SU-DHL-6 (cell line): ENCODE measurements at regions not wholly inside any gene's neighbourhood (a gene's known extent, or its start where the extent isn't known, plus 50 kb on each side); places are given as distances from the start of the nearest gene placed in this dataset.

Experiments
- EZH2phosphoT487 ChIP-seq: fragments of 200-600 bp; sonication (generic), shearing (Covaris generic); conservative IDR thresholded peaks from 2 replicates; pipeline ENCODE4 v1.6.1; 2018; ENCODE audit warnings: mild to moderate bottlenecking, antibody characterized with exemption, low read length, moderate library complexity, mixed read lengths
- TF ChIP-seq, protein P1 (sequence below): fragments of 200-600 bp; sonication (generic); IDR thresholded peaks from one replicate; pipeline ENCODE4 v1.5.1; 2017; ENCODE audit warnings: antibody characterized with exemption, mild to moderate bottlenecking, low read length, moderate library complexity; ENCODE audit not compliant: insufficient read depth, poor library complexity, severe bottlenecking

DNA sequence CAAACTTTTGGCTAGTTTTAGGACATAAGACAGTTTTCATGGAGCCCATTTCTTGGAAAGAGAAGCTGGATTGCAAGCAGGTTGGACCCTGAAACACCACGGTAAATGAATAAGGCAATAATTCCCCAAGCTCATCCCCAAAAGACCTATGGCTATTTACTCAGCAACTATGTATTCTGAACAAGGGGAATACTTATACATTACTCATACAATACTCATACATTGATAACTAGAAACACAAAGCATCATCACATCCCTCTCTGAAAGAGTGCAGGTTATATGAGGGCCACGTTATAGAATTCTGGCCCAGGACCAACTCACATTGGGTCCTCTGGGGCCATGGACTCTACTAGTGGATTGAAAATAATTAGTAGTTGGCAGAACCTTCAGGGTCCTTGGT lies 154.8 kb downstream of the TMX3 start:
- TF ChIP-seq, protein P1, sequence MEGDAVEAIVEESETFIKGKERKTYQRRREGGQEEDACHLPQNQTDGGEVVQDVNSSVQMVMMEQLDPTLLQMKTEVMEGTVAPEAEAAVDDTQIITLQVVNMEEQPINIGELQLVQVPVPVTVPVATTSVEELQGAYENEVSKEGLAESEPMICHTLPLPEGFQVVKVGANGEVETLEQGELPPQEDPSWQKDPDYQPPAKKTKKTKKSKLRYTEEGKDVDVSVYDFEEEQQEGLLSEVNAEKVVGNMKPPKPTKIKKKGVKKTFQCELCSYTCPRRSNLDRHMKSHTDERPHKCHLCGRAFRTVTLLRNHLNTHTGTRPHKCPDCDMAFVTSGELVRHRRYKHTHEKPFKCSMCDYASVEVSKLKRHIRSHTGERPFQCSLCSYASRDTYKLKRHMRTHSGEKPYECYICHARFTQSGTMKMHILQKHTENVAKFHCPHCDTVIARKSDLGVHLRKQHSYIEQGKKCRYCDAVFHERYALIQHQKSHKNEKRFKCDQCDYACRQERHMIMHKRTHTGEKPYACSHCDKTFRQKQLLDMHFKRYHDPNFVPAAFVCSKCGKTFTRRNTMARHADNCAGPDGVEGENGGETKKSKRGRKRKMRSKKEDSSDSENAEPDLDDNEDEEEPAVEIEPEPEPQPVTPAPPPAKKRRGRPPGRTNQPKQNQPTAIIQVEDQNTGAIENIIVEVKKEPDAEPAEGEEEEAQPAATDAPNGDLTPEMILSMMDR, result no peak
- no peak for TF ChIP-seq EZH2phosphoT487
